Body of pancreas (tissue), 4 donors: ENCODE measurements at regions not wholly inside any gene's neighbourhood (a gene's known extent, or its start where the extent isn't known, plus 50 kb on each side); places are given as distances from the start of the nearest gene placed in this dataset.

Source experiments
- ATAC-seq: fragments of 150-250 bp; one replicate; pipeline ENCODE4 v1.9.1; 2016
- DNase-seq, 4 donors: peaks; one replicate each; pipeline ENCODE4 v3.0.0-alpha.2; 2019
- H3K27ac ChIP-seq, 4 donors: fragments of 200-600 bp; sonication (generic); 1 replicate in 3 of 4; 2 replicates in 1 of 4; pipeline versions ENCODE4 v1.5.1 to v1.6.1; 2016 to 2019; ENCODE audit warnings: mild to moderate bottlenecking in 1 of 4, mixed read lengths in 1 of 4, moderate library complexity in 1 of 4
- H3K27me3 ChIP-seq, 2 donors: fragments of 200-600 bp; sonication (generic); one replicate each; pipeline ENCODE4 v1.6.0; 2016; ENCODE audit warnings: mild to moderate bottlenecking in 1 of 2
- H3K36me3 ChIP-seq, 2 donors: fragments of 200-600 bp; sonication (generic); replicated peaks in 1 of 2; 2 replicates each; pipeline ENCODE4 v1.5.1; 2016; ENCODE audit warnings: low read depth in 2 of 2; ENCODE audit not compliant: insufficient read depth in 1 of 2
- H3K4me1 ChIP-seq: fragments of 200-600 bp; sonication (generic); one replicate; pipeline ENCODE4 v1.6.0; 2016
- H3K4me3 ChIP-seq, 2 donors: fragments of 200-600 bp; sonication (generic); 1 replicate in 1 of 2; 2 replicates in 1 of 2; pipeline ENCODE4 v1.5.1; 2016 to 2019
- H3K9me3 ChIP-seq, 3 donors: fragments of 200-600 bp; sonication (generic); 1 replicate in 2 of 3; 2 replicates in 1 of 3; pipeline ENCODE4 v1.5.1; 2016
- CTCF ChIP-seq, 7 experiments: fragments of 450-650 bp in 4 of 7; fragments of 200-600 bp in 3 of 7; sonication (generic) in 3 of 7; IDR thresholded peaks; one replicate each; pipeline ENCODE4 v1.5.1; 2016 to 2019; ENCODE audit warnings: antibody characterized with exemption in 7 of 7
- POLR2A ChIP-seq, 3 donors: fragments of 450-650 bp; IDR thresholded peaks; one replicate each; pipeline ENCODE4 v1.6.1; 2016; ENCODE audit warnings: antibody characterized with exemption in 3 of 3, mild to moderate bottlenecking in 2 of 3
- WGBS, 2 donors: methylation state at CpG; one replicate each; pipeline ENCODE4 v1.1.5; 2017; 5-methylcytosine and 5-hydroxymethylcytosine counted together
- intact Hi-C: fragments of 100-400 bp; cut with DNase I; formaldehyde crosslinking; loops from one replicate; pipeline ENCODE4 v1.15.1; 2023

GRCh38 chr2:191754103-191754502 is 76.2 kb downstream of the NABP1 start:
- Histone ChIP-seq H3K27me3 (no peaks in the 10 kb centered on the region), H3K4me1 (no peaks in the 10 kb centered on the region), H3K36me3 (no peaks in the 10 kb centered on the region), H3K4me3 (no peak overlapping the region), H3K27ac (no peak overlapping the region), H3K9me3 (no peaks in the 10 kb centered on the region)
- TF ChIP-seq POLR2A (IDR thresholded peaks at IDR 0.05) (no peak), CTCF (IDR thresholded peaks at IDR 0.05) (no peak)
- DNase-seq (peak in 3 of 4 donors; percentile 31 to 45 (median 41)), ATAC-seq (no peak)
- intact Hi-C loops, result no loop called here
- 32 to 41% methylated on average over 3 of the region's 3 CpGs for WGBS, 2 donors

GRCh38 chr2:191756761-191757160 is 78.8 kb downstream of the NABP1 start:
- no peak overlapping the region for H3K27ac ChIP-seq
- DNase-seq (no peak), ATAC-seq (no peak)
- no peaks in the 10 kb centered on the region for H3K27me3 ChIP-seq
- intact Hi-C loops, result no loop called here
- no peak overlapping the region for H3K4me3 ChIP-seq
- H3K9me3 ChIP-seq, result no peaks in the 10 kb centered on the region
- 70 to 73% methylated on average over 4 of the region's 4 CpGs for WGBS, 2 donors
- no peaks in the 10 kb centered on the region for H3K4me1 ChIP-seq
- TF ChIP-seq POLR2A (IDR thresholded peaks at IDR 0.05) (no peak), CTCF (IDR thresholded peaks at IDR 0.05) (no peak)
- H3K36me3 ChIP-seq, result no peaks in the 10 kb centered on the region

GRCh38 chr2:191757208-191757607 is 79.3 kb downstream of the NABP1 start:
- Histone ChIP-seq H3K27me3 (no peaks in the 10 kb centered on the region), H3K27ac (no peak overlapping the region), H3K9me3 (no peaks in the 10 kb centered on the region), H3K36me3 (no peaks in the 10 kb centered on the region), H3K4me3 (no peak overlapping the region), H3K4me1 (no peaks in the 10 kb centered on the region)
- no peak for ATAC-seq
- 45 to 49% methylated on average over 1 of the region's 1 CpG for WGBS, 2 donors
- DNase-seq, result no peak
- intact Hi-C loops, result no loop called here
- TF ChIP-seq POLR2A (IDR thresholded peaks at IDR 0.05) (no peak), CTCF (IDR thresholded peaks at IDR 0.05) (no peak)

GRCh38 chr2:191758518-191759507 is 80.9 kb downstream of the NABP1 start:
- Histone ChIP-seq H3K4me1 (no peaks in the 10 kb centered on the region), H3K36me3 (no peaks in the 10 kb centered on the region), H3K9me3 (no peaks in the 10 kb centered on the region), H3K4me3 (no peak overlapping the region), H3K27me3 (no peaks in the 10 kb centered on the region), H3K27ac (no peak overlapping the region)
- peak; percentile 43 to 58 (median 48) for DNase-seq
- TF ChIP-seq POLR2A (IDR thresholded peaks at IDR 0.05) (no peak), CTCF (IDR thresholded peaks at IDR 0.05) (peak in 6 of 7 experiments; percentile 38 to 49 (median 40))
- intact Hi-C loops, result no loop called here
- ATAC-seq, result peak; percentile 77
- WGBS, 2 donors, result 54 to 58% methylated on average over 13 of the region's 13 CpGs
